Stimulated activated CD4-positive, alpha-beta T cell treated with anti-CD3 and anti-CD28 coated beads, TNF-alpha, amount 100 ng/mL, for 48 hours (primary cell): ENCODE measurements at regions not wholly inside any gene's neighbourhood (a gene's known extent, or its start where the extent isn't known, plus 50 kb on each side); places are given as distances from the start of the nearest gene placed in this dataset.

Experiments
- DNase-seq, 3 donors: peaks; one replicate each; pipeline ENCODE4 v3.0.0-alpha.2; 2020; ENCODE audit warnings: low read depth in 3 of 3

- DNase-seq = no peak
Measured at GRCh38 chr21:16829532-16829931, 683.3 kb upstream of the CXADR start.

DNA sequence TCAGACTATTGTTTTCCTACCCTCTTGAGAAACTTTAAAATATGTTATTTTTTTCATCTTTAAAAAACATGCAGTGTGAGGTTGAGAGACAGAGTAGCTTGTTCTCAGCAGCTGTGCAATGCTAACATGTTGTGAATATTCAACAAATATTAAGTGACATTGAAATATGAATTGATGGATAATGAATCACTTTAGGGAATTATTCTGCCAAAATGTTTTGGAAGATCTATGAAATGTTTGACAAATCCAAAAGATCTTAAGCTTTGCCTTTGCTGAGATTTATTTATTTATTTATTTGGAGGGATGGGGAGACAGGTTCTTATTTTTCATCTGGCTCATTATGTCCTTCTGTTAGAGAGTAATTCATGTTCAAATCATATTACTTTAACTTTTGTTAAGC lies 680.1 kb upstream of the CXADR start:
- DNase-seq = no peak

DNA sequence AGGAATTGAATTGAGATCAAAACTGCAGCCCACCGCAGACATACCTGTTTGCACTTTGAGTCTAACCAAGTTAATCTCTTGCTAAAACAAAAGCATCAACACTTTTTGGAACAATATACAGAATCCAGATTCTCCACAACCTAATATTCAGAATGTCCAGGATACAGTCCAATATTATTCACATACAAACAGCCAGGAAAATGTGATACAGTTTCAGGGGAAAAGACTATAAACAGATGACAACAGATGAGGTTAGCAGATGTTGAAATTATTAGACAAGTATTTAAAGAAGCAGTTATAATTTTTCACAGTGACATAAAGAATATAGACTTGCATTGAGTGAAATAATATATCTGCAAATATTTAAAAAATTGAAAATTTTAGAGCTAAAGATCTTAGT lies 678.1 kb upstream of the CXADR start:
- no peak for DNase-seq

DNA sequence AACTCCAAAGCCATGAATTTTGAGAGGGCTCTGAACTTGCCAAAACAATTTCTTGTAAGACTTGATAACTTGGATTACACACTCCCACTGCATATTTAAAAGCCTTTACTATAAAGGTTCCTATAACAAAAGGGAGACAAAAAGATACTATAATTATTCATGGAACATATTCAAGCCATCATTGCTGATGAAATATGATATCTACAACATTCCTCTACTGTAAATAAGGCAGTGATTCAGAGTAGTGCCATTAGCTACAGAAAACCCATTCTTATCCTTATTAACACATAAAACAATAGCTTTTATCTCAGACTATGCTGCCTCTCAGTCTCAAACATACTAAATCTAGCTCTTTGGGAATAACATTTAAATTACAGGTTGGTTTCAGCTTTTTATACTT lies 675.5 kb upstream of the CXADR start:
- DNase-seq = no peak

GRCh38 chr21:16837721-16838120 lies 675.1 kb upstream of the CXADR start:
- DNase-seq = no peak

- no peak for DNase-seq
Measured at GRCh38 chr21:16838331-16838730, 674.5 kb upstream of the CXADR start.

DNA sequence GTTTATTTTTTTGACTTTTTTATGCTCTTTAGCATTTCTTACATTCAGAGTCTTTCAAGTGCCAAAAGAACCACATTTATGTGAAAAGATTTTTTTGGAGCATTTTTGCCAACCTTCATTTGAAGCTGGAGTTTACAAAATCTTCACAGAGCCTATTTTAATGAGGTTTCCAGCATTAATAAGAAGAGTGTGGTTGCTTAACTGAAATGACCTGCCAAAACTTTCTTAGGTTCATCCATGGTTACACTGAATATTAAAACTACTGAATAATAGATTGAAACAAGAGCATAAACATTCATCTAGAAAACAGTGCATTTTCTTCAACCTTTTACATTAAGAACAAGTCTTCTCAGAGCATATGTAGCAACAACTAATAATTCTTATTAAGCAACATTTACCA lies 672.3 kb upstream of the CXADR start:
- no peak for DNase-seq

GRCh38 chr21:16841975-16842695 lies 670.7 kb upstream of the CXADR start:
- no peak for DNase-seq

DNA sequence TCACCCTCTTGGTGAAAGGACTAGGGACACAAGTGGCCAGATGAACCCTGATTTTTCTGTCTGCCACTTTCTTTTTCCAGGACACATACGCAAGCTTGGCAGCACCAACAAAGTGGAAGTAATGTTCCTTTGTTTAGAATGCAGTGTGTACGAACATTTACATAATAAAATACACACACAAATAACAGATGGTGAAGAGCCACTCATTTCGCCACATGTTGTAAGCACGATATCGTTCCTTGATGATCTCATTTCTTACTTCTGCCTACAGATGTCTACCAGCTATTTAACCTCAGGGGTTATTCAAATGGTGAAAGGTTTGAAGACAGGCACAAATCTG lies 670.2 kb upstream of the CXADR start:
- DNase-seq = no peak

DNA sequence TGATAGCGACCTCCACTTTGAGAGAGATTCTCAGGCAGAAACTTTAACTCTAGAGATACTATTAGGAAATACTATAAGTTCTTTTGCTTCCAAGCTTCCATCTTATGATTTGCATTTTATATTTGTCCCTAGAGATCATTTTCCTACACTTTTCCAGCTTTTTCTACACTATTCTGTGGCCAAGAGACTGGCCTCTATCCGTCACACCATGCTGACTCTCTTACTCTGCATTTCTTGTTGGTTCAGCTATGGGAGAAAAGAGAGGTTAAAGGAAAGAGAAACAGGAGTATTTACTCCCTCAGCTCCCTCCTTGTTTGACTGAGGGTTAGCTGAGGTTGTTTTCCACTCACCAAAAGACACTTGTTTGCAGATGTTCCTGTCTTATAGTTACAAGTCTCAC lies 665.6 kb upstream of the CXADR start:
- no peak for DNase-seq

DNA sequence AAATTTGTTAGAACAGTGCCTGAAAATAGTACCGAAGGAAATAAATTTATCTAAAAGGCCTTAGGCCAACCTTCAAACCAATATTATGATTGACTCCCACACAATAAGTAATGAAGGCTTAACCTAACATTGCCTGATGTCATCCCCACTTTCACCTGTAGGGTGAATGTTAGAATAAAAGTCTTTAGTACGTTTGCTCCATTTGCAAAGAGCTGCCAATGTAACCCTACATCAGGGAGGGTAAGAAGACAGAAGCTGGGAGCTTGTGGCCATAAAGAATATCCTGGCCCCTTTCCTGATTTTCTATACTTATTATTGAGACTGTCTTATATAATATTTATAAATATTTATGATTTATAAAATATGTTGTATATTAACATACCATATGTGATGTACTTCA lies 661.8 kb upstream of the CXADR start:
- no peak for DNase-seq

- no peak for DNase-seq
Measured at GRCh38 chr21:16855164-16855667, 657.6 kb upstream of the CXADR start.

DNA sequence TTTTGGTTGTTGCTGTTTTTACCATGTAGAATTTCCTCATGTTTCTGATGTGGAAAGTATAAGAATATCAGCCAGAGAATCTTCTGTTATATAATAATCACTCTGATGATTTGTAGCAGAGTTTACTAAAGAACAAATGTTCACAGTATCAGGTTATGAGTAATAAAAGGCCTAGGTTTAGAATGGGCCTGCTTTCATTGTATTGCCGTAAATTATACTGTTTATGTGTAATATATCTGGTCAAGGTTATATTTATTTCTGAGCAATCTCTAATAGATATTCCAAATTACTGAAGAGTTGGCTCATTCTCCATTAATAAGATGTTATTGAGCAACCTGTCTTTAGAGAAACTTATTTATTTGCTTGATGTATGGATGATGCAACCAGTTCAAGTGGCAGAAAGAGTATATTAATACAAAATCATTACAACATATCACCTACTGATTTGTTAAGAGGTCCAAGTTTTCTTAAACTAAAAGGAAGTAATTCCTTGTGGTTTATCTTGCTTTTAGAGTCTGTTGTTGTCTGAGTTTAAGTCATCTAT lies 649.4 kb upstream of the CXADR start:
- no peak for DNase-seq

DNA sequence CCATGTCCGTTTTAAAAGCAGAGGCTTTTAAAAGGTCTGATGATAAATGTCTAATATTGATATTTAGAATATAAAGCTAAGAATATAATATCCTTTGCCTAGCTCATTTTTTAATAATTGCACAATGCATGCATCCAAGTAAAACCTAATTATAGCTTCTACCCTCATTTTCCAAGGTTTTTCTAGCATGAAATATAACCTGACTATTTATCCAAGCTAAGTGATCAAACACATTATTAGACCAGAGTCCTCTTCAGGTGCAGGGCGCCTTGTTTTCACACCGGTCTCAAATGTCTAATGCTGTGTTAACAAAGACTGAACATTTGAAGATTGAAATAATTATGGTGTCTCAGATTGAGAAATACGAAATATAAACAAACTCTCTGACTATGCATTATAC lies 648.9 kb upstream of the CXADR start:
- DNase-seq = no peak

- DNase-seq = no peak
Measured at GRCh38 chr21:16865632-16866031, 647.2 kb upstream of the CXADR start.

DNA sequence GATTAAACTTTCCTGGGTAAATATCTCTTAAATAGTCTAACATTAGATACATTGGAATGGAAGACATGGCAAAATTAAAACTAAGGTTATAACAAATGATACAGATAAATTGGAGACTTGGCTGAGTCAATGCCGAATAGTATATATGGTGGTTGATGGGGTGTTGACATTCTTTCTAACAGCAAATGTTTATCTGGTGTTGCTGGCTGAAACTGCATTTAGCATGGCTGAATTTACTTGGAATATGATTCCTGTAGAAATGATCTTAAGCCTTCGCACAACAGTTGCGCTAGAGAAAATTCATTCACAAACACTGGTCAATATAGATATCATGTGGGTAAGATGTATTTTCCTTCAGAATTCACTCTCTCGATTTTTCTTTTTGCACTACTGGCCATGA lies 646.0 kb upstream of the CXADR start:
- DNase-seq = no peak

DNA sequence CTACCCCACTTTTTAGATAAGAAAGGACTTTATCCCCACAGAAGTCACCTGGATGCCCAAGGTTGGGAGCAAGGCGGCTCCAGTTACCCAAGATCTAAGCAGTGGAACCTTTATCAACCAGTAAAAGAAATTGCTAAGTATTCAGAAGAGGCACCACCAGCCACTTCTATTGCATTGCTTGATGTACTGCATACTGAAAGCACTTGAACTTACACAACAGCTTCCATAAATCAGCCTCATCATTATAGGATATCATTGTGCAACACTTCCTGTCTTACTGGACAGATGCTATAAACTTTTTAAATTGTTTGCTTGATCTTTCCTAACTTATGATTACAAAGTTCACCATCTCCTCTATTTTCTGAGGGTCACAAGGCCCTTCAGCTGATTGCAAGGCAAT lies 642.7 kb upstream of the CXADR start:
- DNase-seq = no peak

DNA sequence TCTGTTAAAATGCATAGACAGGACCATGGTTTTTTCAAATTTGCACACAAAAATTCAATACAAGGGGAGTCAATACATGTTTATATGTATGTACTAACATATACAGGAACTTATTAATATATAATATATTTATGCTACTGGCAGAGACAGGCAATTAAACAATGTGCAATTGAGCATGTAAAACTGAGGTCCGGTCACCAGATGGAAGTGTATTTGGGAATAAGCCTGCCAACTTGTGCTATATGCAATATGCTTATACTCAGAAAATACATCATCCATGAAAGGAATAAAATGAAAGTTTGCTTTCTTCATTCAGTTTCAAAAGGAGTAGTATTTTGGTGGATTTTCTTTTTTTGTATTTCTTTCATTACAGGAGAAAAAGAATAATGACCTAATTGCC lies 640.2 kb upstream of the CXADR start:
- no peak for DNase-seq

DNA sequence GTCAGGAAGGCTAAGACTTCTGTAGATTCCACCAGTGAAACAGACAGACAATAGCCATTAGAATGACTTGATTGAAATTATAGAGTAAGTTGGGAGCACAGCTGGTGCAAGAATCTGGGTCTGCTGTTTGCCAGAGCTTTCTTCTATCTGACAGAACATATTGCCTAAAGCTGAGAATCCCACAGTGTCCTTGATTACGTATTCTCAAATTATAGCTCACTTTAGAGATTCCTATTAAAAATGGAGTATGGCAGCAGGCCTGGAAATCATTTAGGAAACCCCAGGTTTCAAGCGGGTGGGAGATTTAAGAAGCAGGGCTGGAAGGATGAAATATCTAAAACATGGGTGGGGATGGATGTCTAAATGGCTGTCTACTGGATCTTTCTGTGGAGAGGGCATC lies 639.7 kb upstream of the CXADR start:
- no peak for DNase-seq

- DNase-seq = no peak
Measured at GRCh38 chr21:16873596-16873995, 639.2 kb upstream of the CXADR start.

DNA sequence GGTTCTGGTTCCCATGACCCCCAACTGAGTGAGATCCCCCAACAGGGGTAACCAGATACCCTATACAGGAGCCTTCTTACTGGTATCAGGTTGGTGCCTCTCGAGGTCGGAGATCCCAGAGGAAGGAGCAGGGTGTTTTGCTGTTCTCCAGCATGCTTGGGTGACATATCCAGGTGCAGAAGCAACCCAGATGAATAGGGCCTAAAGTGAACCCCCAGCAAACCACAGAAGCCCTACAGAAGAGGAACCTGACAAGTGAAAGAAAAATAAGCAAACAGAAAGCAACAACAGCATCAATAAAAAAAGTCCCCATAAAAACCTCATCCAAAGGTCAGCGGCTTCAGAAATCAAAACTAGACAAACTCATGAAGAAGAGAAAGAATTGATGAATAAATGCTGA lies 633.4 kb upstream of the CXADR start:
- DNase-seq = no peak

DNA sequence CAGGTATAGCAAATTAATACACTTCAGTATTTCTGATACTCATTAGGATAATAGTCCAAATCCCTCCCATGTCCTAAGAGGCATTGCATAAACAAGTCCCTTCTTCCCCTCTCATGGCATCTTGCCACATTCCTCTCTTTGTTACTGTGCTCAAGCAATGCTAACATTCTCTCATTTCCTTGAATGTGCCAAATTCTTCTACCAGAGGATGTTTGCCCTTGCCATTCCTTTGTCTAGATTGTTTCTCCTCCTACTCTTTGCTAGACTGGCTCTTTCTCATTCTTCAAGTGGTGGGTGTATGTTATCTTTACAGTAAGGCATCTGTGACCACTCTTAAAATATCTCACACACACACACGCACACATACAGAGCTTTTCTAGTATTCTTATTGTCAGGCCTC lies 621.0 kb upstream of the CXADR start:
- no peak for DNase-seq

DNA sequence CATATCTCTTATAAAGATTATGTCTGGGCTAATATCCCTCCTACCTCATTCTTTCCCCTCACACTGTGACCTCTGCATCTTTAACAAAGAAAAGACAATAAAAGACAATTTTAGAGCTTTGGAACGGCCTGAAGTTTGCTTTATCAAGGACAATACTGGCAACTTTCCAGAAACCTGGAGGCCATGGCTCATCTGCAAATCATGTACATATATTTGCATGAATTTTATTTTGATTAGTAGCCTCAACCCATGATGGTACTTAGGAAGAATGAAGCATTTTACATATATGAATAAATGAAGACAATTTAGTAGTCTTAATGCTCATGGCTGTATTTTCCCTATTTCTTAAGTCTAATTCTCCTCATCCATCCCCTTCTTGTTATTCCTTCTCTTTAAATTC lies 612.2 kb upstream of the CXADR start:
- DNase-seq = no peak

DNA sequence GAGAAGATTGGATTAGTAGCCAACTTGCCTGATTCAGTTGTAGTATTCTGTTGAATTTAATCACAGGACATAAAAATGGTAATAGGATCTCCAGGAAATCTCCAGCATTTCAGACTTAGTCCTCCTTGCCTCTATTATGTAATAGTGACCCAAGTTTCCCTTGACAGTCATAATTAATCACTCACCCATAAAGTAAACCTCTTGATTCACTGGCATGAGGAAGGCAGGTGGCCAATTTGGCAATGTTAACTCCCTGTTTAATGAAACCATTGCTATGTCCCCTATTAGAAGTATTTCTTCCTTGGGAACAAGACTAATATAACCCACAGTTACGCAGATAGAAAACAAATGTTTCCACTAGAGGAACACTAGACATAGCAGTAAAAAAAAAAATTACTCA lies 604.8 kb upstream of the CXADR start:
- DNase-seq = no peak
